Fibroblast of the aortic adventitia (primary cell): ENCODE measurements at regions not wholly inside any gene's neighbourhood (a gene's known extent, or its start where the extent isn't known, plus 50 kb on each side); places are given as distances from the start of the nearest gene placed in this dataset.

Experiments
- DNase-seq: peaks from one replicate; pipeline ENCODE4 v3.0.0-alpha.2; 2010; ENCODE audit warnings: low read depth
- H3K4me3 ChIP-seq: 2 replicates; pipeline ENCODE4 v1.5.1; 2011; ENCODE audit warnings: low read depth, mild to moderate bottlenecking, control low read depth, low read length, moderate library complexity
- CTCF ChIP-seq: IDR thresholded peaks from 2 replicates; pipeline ENCODE4 v1.5.1; 2011; ENCODE audit warnings: mild to moderate bottlenecking, low read length, control low read depth, inconsistent platforms; ENCODE audit not compliant: insufficient read depth

- DNase-seq: no peak
- H3K4me3 ChIP-seq: no peak overlapping the region
- no peak for TF ChIP-seq CTCF
Observed at GRCh38 chr4:132992686-132993085, 156.4 kb upstream of the PCDH10 start.

- no peak for DNase-seq
- H3K4me3 ChIP-seq: no peak overlapping the region
- no peak for TF ChIP-seq CTCF
Observed at GRCh38 chr4:132998585-132999230, 150.4 kb upstream of the PCDH10 start.

- DNase-seq: peak; percentile 5
- no peak for TF ChIP-seq CTCF
- H3K4me3 ChIP-seq: no peak overlapping the region
Observed at GRCh38 chr4:133000012-133000411, 149.1 kb upstream of the PCDH10 start.

GRCh38 chr4:133003169-133003568 lies 145.9 kb upstream of the PCDH10 start:
- DNase-seq: no peak
- no peak overlapping the region for H3K4me3 ChIP-seq
- TF ChIP-seq CTCF: no peak

GRCh38 chr4:133014473-133015135 lies 134.5 kb upstream of the PCDH10 start:
- H3K4me3 ChIP-seq: no peak overlapping the region
- no peak for DNase-seq
- TF ChIP-seq CTCF: no peak

GRCh38 chr4:133045288-133045687 lies 103.8 kb upstream of the PCDH10 start:
- no peak overlapping the region for H3K4me3 ChIP-seq
- TF ChIP-seq CTCF: no peak
- no peak for DNase-seq
